K562 (cell line): ENCODE measurements at regions not wholly inside any gene's neighbourhood (a gene's known extent, or its start where the extent isn't known, plus 50 kb on each side); places are given as distances from the start of the nearest gene placed in this dataset.
"Not testable (repeated sequence)": the region's sequence is repeated elsewhere in the genome, so short reads cannot be mapped to it uniquely, and the experiment has no call there.

Experiments
- ATAC-seq: fragments of 200-7000 bp; cut with Tn5 transposase; 3 replicates; pipeline ENCODE4 v1.9.1; 2020; ENCODE audit warnings: moderate library complexity
- BruUV-seq: library from RNA; stranded (reverse); fragments of 400-500 nt; replicated peaks from 2 replicates; lab custom pipeline; 2021; lab: Mats Ljungman, UMichigan
- CTCF ChIA-PET: fragments of 300-600 bp; formaldehyde crosslinking; extraction: SDS; loops from one replicate; lab custom pipeline; 2021; ENCODE audit warnings: low intra/inter-chr PET ratio; lab: Yijun Ruan, JAX
- POLR2A ChIA-PET: fragments of 300-600, 350-650 bp; sonication (Branson Sonifier 250); formaldehyde crosslinking; extraction: SDS; loops from one replicate; lab custom pipeline; 2021; ENCODE audit warnings: antibody characterized with exemption, inconsistent platforms; lab: Yijun Ruan, JAX
- DNase-seq, 4 experiments: peaks; one replicate each; pipeline versions ENCODE4 v3.0.0 to v3.0.0-alpha.2; 2011 to 2018; ENCODE audit warnings: low spot score in 3 of 4, mixed read lengths in 3 of 4; ENCODE audit errors: extremely low read depth in 1 of 4
- FAIRE-seq: peaks from 2 replicates; lab custom pipeline; 2011; peaks lifted over from hg19 to GRCh38; lab: Jason Lieb, UNC
- H2AFZ ChIP-seq: 2 replicates; pipeline ENCODE4 v1.6.0; 2011; ENCODE audit warnings: low read depth, low read length, control low read depth, inconsistent platforms
- H3K27ac ChIP-seq: fragments of 200-600 bp; 3 replicates; pipeline ENCODE4 v1.8.0; 2011; ENCODE audit warnings: low read depth, mild to moderate bottlenecking, control low read depth, inconsistent platforms, low read length, moderate library complexity, mixed read lengths; ENCODE audit errors: extremely low read depth
- H3K27me3 ChIP-seq, 2 experiments: fragments of 300-600 bp in 1 of 2; 2 replicates in 1 of 2; 3 replicates in 1 of 2; pipeline versions ENCODE4 v1.6.0 to v1.8.0; 2011; ENCODE audit warnings: inconsistent platforms in 2 of 2, low read length in 2 of 2, mild to moderate bottlenecking in 1 of 2, mixed read lengths in 1 of 2, moderate library complexity in 1 of 2; ENCODE audit not compliant: control insufficient read depth in 2 of 2, insufficient read depth in 2 of 2
- H3K36me3 ChIP-seq: fragments of 300-600 bp; 3 replicates; pipeline ENCODE4 v1.8.0; 2011; ENCODE audit warnings: mild to moderate bottlenecking, low read length, inconsistent platforms; ENCODE audit not compliant: control insufficient read depth, insufficient read depth
- H3K4me1 ChIP-seq, 2 experiments: fragments of 200-600 bp in 1 of 2; replicated peaks in 1 of 2; 2 replicates in 1 of 2; 3 replicates in 1 of 2; pipeline versions ENCODE4 v1.5.1 to v1.8.0; 2011; ENCODE audit warnings: inconsistent platforms in 2 of 2, low read length in 2 of 2, mild to moderate bottlenecking in 1 of 2, mixed read lengths in 1 of 2, moderate library complexity in 1 of 2; ENCODE audit not compliant: control insufficient read depth in 2 of 2, insufficient read depth in 2 of 2
- H3K4me2 ChIP-seq: 2 replicates; pipeline ENCODE4 v1.6.1; 2011; ENCODE audit warnings: low read length, control low read depth, inconsistent platforms, mixed read lengths; ENCODE audit not compliant: insufficient read depth
- H3K4me3 ChIP-seq: fragments of 200-600 bp; sonication (generic), shearing (Covaris generic); 2 replicates; pipeline ENCODE4 v1.5.1; 2016; ENCODE audit warnings: control low read depth, inconsistent platforms
- H3K79me2 ChIP-seq: fragments of 200-600 bp; 3 replicates; pipeline ENCODE4 v1.8.0; 2011; ENCODE audit warnings: low read length, inconsistent platforms; ENCODE audit not compliant: control insufficient read depth, insufficient read depth
- H3K9ac ChIP-seq, 2 experiments: 2 replicates each; pipeline versions ENCODE4 v1.6.0 to v1.6.1; 2011; ENCODE audit warnings: low read depth in 2 of 2, low read length in 2 of 2, control low read depth in 1 of 2, inconsistent platforms in 1 of 2, mild to moderate bottlenecking in 1 of 2, mixed read lengths in 1 of 2; ENCODE audit not compliant: insufficient read depth in 1 of 2
- H3K9me1 ChIP-seq: one replicate; pipeline ENCODE4 v1.6.0; 2011; ENCODE audit warnings: inconsistent platforms, mild to moderate bottlenecking, low read length, moderate library complexity; ENCODE audit not compliant: control insufficient read depth, insufficient read depth
- H3K9me3 ChIP-seq: replicated peaks from 2 replicates; pipeline ENCODE4 v1.5.1; 2011; ENCODE audit warnings: low read depth, low read length, inconsistent platforms; ENCODE audit not compliant: control insufficient read depth, insufficient read depth
- H4K20me1 ChIP-seq: replicated peaks from 2 replicates; pipeline ENCODE4 v1.6.1; 2011; ENCODE audit warnings: low read length, inconsistent platforms, mixed read lengths; ENCODE audit not compliant: control insufficient read depth, insufficient read depth
- ATF1 ChIP-seq, 2 experiments: fragments of 450-650 bp in 1 of 2; IDR thresholded peaks; 2 replicates each; pipeline ENCODE4 v1.6.1; 2016; ENCODE audit warnings: missing compliant biosample characterization in 1 of 2, missing genetic modification characterization in 1 of 2
- CREB1 ChIP-seq, 2 experiments: sonication (generic) in 1 of 2; formaldehyde crosslinking in 1 of 2; IDR thresholded peaks; 2 replicates each; pipeline versions ENCODE4 v1.6.1 to v1.8.0; 2012 to 2022; ENCODE audit warnings: inconsistent platforms in 1 of 2, mild to moderate bottlenecking in 1 of 2, missing genetic modification reagents in 1 of 2, moderate library complexity in 1 of 2
- CREM ChIP-seq: IDR thresholded peaks from 2 replicates; pipeline ENCODE4 v1.6.1; 2014; ENCODE audit warnings: antibody characterized with exemption, low read depth
- ZNF445 ChIP-seq: fragments of 250-450 bp; sonication (Bioruptor Pico); IDR thresholded peaks from 2 replicates; pipeline ENCODE4 v1.4.0; 2020; ENCODE audit warnings: low read depth, mild to moderate bottlenecking, moderate library complexity
- WGBS: fragments of 100-300 bp; shearing (Covaris generic); methylation state at CpG from one replicate; pipeline ENCODE4 v1.1.6; 2016; ENCODE audit warnings: low coverage, mixed read lengths; ENCODE audit not compliant: insufficient coverage; ENCODE audit errors: missing lambda C conversion rate; 5-methylcytosine and 5-hydroxymethylcytosine counted together
- in situ Hi-C: fragments of 300-500 bp; cut with MboI; formaldehyde crosslinking; loops from 4 replicates; pipeline ENCODE4 v1.15.0; 2018; ENCODE audit warnings: inconsistent platforms, mixed read lengths
- intact Hi-C: fragments of 100-400 bp; cut with micrococcal nuclease; formaldehyde crosslinking; loops from 2 replicates; pipeline ENCODE4 v1.14.2; 2022

- ChIA-PET POLR2A (no interaction called here), CTCF (no interaction called here)
- intact Hi-C loops: no loop called here
- DNase-seq (no peak), FAIRE-seq (no peak), ATAC-seq (no peak)
- Histone ChIP-seq H3K9me3 (no peaks in the 10 kb centered on the region), H3K4me2 (no peak overlapping the region), H3K9me1 (no peaks in the 10 kb centered on the region), H3K4me3 (no peak overlapping the region), H3K79me2 (no peaks in the 10 kb centered on the region), H3K27me3 (no peaks in the 10 kb centered on the region), H3K9ac (no peak overlapping the region), H4K20me1 (no peaks in the 10 kb centered on the region), H3K36me3 (no peaks in the 10 kb centered on the region), H3K4me1 (no peaks in the 10 kb centered on the region), H3K27ac (no peak overlapping the region), H2AFZ (no peak overlapping the region)
- TF ChIP-seq ZNF445 (CRISPR knock-in tag): no peak
- no peak for TF ChIP-seq ATF1 (CRISPR knock-in tag; IDR thresholded peaks at IDR 0.05)
- peak; percentile 34; the same call in 1 of the 2 replicates for TF ChIP-seq ATF1 (tag; IDR thresholded peaks at IDR 0.05)
- TF ChIP-seq CREB1 (IDR thresholded peaks at IDR 0.05): 0 out of 2 replicates have a peak, but pooled peaks have one; percentile 12
- TF ChIP-seq CREB1 (CRISPR knock-in tag; IDR thresholded peaks at IDR 0.05): no peak
- TF ChIP-seq CREM: 0 out of 2 replicates have a peak, but pooled peaks have one; percentile 2
- 26% methylated on average over 6 of the region's 11 CpGs for WGBS
- BruUV-seq: no TSS peak
- in situ Hi-C loops: no loop called here
These were observed 134.6 kb downstream of the TMEM121 start for GRCh38 chr14:105660816-105661531.

DNA sequence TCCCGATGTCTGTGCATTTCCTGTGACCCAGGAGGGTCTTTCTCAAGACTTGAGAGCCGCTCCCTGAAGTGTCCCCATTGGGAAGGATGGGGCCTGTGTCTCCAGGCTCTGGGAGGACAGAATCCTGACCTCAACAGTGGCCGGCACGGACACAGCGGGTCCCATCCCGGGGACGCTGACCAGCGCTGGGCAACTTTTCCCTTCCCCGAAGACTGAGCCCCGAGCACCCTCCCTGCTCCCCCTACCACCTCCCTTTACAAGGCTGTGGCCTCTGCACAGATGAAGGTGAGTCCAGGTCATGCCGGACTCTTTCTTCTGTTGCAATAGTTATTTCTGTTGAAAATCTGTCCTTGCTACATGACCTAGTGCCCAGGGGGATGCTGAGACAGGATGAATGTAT, 135.7 kb downstream of the TMEM121 start:
- WGBS: 8% methylated on average over 9 of the region's 11 CpGs
- H3K4me2 ChIP-seq, H3K4me3 ChIP-seq, H3K9me3 ChIP-seq, H4K20me1 ChIP-seq, intact Hi-C loops, POLR2A ChIA-PET, BruUV-seq, DNase-seq, H2AFZ ChIP-seq, H3K79me2 ChIP-seq, H3K9me1 ChIP-seq, H3K9ac ChIP-seq, H3K36me3 ChIP-seq, CTCF ChIA-PET, H3K27ac ChIP-seq, in situ Hi-C loops, H3K27me3 ChIP-seq, FAIRE-seq, H3K4me1 ChIP-seq, ATAC-seq: not testable (repeated sequence)

DNA sequence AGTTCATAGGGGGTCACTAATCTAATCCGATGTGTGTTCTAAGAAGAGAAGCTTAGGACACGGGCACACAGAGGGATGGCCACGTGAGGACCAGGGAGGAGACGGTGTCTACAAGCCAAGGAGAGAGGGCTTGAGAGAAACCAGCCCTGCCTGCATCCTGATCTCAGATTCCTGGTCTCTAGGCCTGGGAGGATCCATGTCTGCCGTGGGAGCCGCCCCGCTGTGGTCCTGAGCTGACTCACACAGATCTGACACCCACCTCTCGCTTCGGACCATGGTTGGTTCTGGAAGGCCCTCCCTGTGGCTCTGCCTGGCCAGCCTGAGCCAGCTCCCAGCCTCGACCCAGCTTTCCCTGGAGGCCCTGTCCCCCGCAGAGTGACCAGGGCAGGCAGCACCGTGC, 136.2 kb downstream of the TMEM121 start:
- H3K79me2 ChIP-seq, H3K27me3 ChIP-seq, H2AFZ ChIP-seq, H3K4me2 ChIP-seq, H3K9ac ChIP-seq, H3K27ac ChIP-seq, H3K9me1 ChIP-seq, H3K4me3 ChIP-seq, FAIRE-seq, H4K20me1 ChIP-seq, CTCF ChIA-PET, H3K4me1 ChIP-seq, POLR2A ChIA-PET, in situ Hi-C loops, H3K9me3 ChIP-seq, H3K36me3 ChIP-seq, BruUV-seq, intact Hi-C loops, ATAC-seq, DNase-seq: not testable (repeated sequence)
- 8% methylated on average over 5 of the region's 12 CpGs for WGBS
